ENCODE measurements at regions not wholly inside any gene's neighbourhood (a gene's known extent, or its start where the extent isn't known, plus 50 kb on each side); places are given as distances from the start of the nearest gene placed in this dataset.

DNA sequence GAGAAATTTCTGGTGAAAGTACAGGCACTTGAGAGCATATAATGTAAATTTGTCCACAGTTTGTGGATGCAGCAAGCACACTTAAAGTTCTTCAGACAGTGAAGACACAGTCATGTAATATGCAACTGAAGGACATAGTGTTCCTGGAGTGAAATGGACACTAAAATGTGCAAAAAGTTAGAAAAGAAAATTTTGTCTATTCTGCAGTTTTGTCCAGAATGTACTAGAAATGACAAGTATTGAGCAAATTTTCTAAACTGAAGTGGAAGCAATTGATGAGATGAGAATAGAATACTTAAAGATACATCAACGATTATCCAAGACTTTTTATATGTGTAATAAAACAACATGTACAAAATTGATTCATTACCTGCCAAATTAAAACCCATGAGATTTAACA is 647.0 kb upstream of the IMPG1 start:
- Histone ChIP-seq H3K9me2 (ENCODE audit: insufficient read depth) (no peaks in the 10 kb centered on the region), H4K20me1 (ENCODE audit: insufficient read depth) (no peaks in the 10 kb centered on the region), H3K9ac (ENCODE audit: low read length) (no peak overlapping the region), H3K79me2 (ENCODE audit: insufficient read depth, low read length) (no peaks in the 10 kb centered on the region), H3K4me2 (ENCODE audit: low read length) (no peak overlapping the region), H3K27ac (ENCODE audit: low read depth, low read length) (no peak overlapping the region), H2AFZ (ENCODE audit: low read depth, low read length, poor library complexity, severe bottlenecking) (no peak overlapping the region), H3K4me3 (replicated peaks in 1 of 2; ENCODE audit: low read depth in 1 of 2, low read length in 2 of 2) (no peak overlapping the region), H3K9me3 (ENCODE audit: control insufficient read depth in 1 of 2, insufficient read depth in 1 of 2, low read depth in 1 of 2, low read length in 2 of 2) (no peaks in the 10 kb centered on the region), H3K36me3 (ENCODE audit: control insufficient read depth in 1 of 2, insufficient read depth in 2 of 2, low read length in 2 of 2) (no peaks in the 10 kb centered on the region), H3K4me1 (ENCODE audit: control insufficient read depth in 1 of 2, insufficient read depth in 2 of 2, low read length in 2 of 2) (no peaks in the 10 kb centered on the region), H3K27me3 (ENCODE audit: insufficient read depth, low read length) (no peaks in the 10 kb centered on the region)
- TF ChIP-seq, protein P1, sequence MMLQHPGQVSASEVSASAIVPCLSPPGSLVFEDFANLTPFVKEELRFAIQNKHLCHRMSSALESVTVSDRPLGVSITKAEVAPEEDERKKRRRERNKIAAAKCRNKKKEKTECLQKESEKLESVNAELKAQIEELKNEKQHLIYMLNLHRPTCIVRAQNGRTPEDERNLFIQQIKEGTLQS (IDR thresholded peaks at IDR 0.05): no peak
- TF ChIP-seq, protein P2, sequence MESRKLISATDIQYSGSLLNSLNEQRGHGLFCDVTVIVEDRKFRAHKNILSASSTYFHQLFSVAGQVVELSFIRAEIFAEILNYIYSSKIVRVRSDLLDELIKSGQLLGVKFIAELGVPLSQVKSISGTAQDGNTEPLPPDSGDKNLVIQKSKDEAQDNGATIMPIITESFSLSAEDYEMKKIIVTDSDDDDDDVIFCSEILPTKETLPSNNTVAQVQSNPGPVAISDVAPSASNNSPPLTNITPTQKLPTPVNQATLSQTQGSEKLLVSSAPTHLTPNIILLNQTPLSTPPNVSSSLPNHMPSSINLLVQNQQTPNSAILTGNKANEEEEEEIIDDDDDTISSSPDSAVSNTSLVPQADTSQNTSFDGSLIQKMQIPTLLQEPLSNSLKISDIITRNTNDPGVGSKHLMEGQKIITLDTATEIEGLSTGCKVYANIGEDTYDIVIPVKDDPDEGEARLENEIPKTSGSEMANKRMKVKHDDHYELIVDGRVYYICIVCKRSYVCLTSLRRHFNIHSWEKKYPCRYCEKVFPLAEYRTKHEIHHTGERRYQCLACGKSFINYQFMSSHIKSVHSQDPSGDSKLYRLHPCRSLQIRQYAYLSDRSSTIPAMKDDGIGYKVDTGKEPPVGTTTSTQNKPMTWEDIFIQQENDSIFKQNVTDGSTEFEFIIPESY (IDR thresholded peaks at IDR 0.05; ENCODE audit: extremely low read depth, insufficient replicate concordance, low read length): no peak
- TF ChIP-seq CEBPB (IDR thresholded peaks at IDR 0.05; ENCODE audit: low read depth): no peak
- no peak for TF ChIP-seq ZFX (IDR thresholded peaks at IDR 0.05)
- TF ChIP-seq SIN3A (IDR thresholded peaks at IDR 0.05; ENCODE audit: low read depth): no peak
- ChIA-PET POLR2A (no interaction called here), CTCF (no interaction called here), RAD21 (ENCODE audit: low non-redundant PET in 1 of 2, low total read pairs in 2 of 2, uncharacterized antibody in 2 of 2, unreplicated experiment in 2 of 2) (no interaction called here)
- no TSS peak for BruUV-seq (replicated peaks)
- DNase-seq (ENCODE audit: low read depth, low spot score) (no peak), ATAC-seq (no peak)
- intact Hi-C loops (cut with micrococcal nuclease): no loop called here

DNA sequence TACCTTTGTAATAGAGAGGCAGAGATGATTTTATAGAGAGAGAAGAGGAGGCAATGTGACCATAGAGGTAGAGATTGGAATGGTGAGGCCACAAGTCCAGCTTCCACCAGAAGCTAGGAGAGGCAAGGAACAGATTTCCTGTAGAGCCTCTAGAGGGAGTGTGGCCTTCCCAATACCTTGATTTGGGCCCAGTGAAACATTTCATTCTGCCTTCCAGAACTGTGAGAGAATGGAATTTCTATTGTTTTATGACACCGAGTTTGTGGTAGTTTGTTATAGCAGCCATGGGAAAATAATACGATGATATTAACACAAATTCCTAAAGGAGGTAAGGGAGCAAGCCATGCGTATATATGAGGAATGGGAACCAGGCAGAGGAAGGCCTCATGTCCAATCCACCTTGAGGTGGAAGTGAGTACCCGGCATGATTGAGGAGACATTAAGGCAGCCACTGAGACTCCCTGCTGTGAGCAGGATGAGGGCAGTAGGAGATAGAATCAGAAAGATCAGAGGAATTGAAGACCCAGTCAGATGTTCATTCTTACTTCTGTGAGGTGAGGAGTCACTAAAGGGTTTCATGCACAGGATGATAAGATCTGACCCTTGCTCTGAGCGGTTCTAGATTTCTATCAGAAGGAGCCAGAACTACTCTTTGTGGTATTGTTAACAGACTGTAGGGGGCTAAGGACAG is 636.3 kb upstream of the IMPG1 start:
- Histone ChIP-seq H3K27ac (ENCODE audit: low read depth, low read length) (no peak overlapping the region), H3K27me3 (ENCODE audit: insufficient read depth, low read length) (no peaks in the 10 kb centered on the region), H3K4me3 (replicated peaks in 1 of 2; ENCODE audit: low read depth in 1 of 2, low read length in 2 of 2) (no peak overlapping the region), H4K20me1 (ENCODE audit: insufficient read depth) (no peaks in the 10 kb centered on the region), H3K9me2 (ENCODE audit: insufficient read depth) (no peaks in the 10 kb centered on the region), H3K4me1 (ENCODE audit: control insufficient read depth in 1 of 2, insufficient read depth in 2 of 2, low read length in 2 of 2) (no peaks in the 10 kb centered on the region), H3K9me3 (ENCODE audit: control insufficient read depth in 1 of 2, insufficient read depth in 1 of 2, low read depth in 1 of 2, low read length in 2 of 2) (no peaks in the 10 kb centered on the region), H3K36me3 (ENCODE audit: control insufficient read depth in 1 of 2, insufficient read depth in 2 of 2, low read length in 2 of 2) (no peaks in the 10 kb centered on the region), H3K9ac (ENCODE audit: low read length) (no peak overlapping the region), H2AFZ (ENCODE audit: low read depth, low read length, poor library complexity, severe bottlenecking) (no peak overlapping the region), H3K4me2 (ENCODE audit: low read length) (no peak overlapping the region), H3K79me2 (ENCODE audit: insufficient read depth, low read length) (no peaks in the 10 kb centered on the region)
- TF ChIP-seq SIN3A (IDR thresholded peaks at IDR 0.05; ENCODE audit: low read depth): no peak
- TF ChIP-seq, protein P3, sequence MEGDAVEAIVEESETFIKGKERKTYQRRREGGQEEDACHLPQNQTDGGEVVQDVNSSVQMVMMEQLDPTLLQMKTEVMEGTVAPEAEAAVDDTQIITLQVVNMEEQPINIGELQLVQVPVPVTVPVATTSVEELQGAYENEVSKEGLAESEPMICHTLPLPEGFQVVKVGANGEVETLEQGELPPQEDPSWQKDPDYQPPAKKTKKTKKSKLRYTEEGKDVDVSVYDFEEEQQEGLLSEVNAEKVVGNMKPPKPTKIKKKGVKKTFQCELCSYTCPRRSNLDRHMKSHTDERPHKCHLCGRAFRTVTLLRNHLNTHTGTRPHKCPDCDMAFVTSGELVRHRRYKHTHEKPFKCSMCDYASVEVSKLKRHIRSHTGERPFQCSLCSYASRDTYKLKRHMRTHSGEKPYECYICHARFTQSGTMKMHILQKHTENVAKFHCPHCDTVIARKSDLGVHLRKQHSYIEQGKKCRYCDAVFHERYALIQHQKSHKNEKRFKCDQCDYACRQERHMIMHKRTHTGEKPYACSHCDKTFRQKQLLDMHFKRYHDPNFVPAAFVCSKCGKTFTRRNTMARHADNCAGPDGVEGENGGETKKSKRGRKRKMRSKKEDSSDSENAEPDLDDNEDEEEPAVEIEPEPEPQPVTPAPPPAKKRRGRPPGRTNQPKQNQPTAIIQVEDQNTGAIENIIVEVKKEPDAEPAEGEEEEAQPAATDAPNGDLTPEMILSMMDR (IDR thresholded peaks at IDR 0.05 in 2 of 3, conservative IDR thresholded peaks at IDR 0.05 in 1 of 3; ENCODE audit: borderline replicate concordance in 1 of 3, insufficient read depth in 1 of 3, low read depth in 2 of 3, low read length in 2 of 3): 0 out of 6 replicates have a peak, but pooled peaks of 1 of the 3 experiments have one; percentile 19
- no TSS peak for BruUV-seq (replicated peaks)
- RAD21 ChIA-PET (ENCODE audit: low non-redundant PET in 1 of 2, low total read pairs in 2 of 2, uncharacterized antibody in 2 of 2, unreplicated experiment in 2 of 2): no interaction called here
- CTCF ChIA-PET: interaction anchor here (0.6 to 1.0 kb wide), 2 partner anchors 9 to 11 kb away, joined by 3 to 6 read pairs; no protein-coding TSS in a partner anchor
- peak; percentile 4 for DNase-seq (ENCODE audit: low read depth, low spot score)
- POLR2A ChIA-PET: no interaction called here
- intact Hi-C loops (cut with micrococcal nuclease): loop anchor here (5.0 kb wide), 1 partner anchor 154 kb away; no protein-coding TSS in a partner anchor
- ATAC-seq: no peak
